Duodenal mucosa (tissue), 2 donors: ENCODE measurements at regions not wholly inside any gene's neighbourhood (a gene's known extent, or its start where the extent isn't known, plus 50 kb on each side); places are given as distances from the start of the nearest gene placed in this dataset.
"Not testable (repeated sequence)": the region's sequence is repeated elsewhere in the genome, so short reads cannot be mapped to it uniquely, and the experiment has no call there.

Experiments used
- H3K27ac ChIP-seq: one replicate; pipeline ENCODE4 v1.7.0; 2013; ENCODE audit warnings: low read depth, low read length
- H3K27me3 ChIP-seq, 2 donors: one replicate each; pipeline ENCODE4 v1.7.0; 2013; ENCODE audit warnings: low read length in 2 of 2, control low read depth in 1 of 2; ENCODE audit not compliant: insufficient read depth in 2 of 2, control insufficient read depth in 1 of 2
- H3K36me3 ChIP-seq, 2 donors: one replicate each; pipeline ENCODE4 v1.7.0; 2013; ENCODE audit warnings: low read length in 2 of 2, control low read depth in 1 of 2; ENCODE audit not compliant: insufficient read depth in 2 of 2, control insufficient read depth in 1 of 2
- H3K4me1 ChIP-seq, 2 donors: one replicate each; pipeline ENCODE4 v1.7.0; 2013; ENCODE audit warnings: low read length in 2 of 2, control low read depth in 1 of 2; ENCODE audit not compliant: insufficient read depth in 2 of 2, control insufficient read depth in 1 of 2
- H3K4me3 ChIP-seq, 2 donors: one replicate each; pipeline ENCODE4 v1.7.0; 2013; ENCODE audit warnings: low read length in 2 of 2, low read depth in 1 of 2
- H3K9ac ChIP-seq, 2 donors: one replicate each; pipeline ENCODE4 v1.7.0; 2013; ENCODE audit warnings: low read length in 2 of 2, low read depth in 1 of 2
- H3K9me3 ChIP-seq, 2 donors: one replicate each; pipeline ENCODE4 v1.7.0; 2013; ENCODE audit warnings: low read length in 2 of 2, control low read depth in 1 of 2; ENCODE audit not compliant: control insufficient read depth in 1 of 2

GRCh38 chr11:135017296-135017695, 605.3 kb upstream of the B3GAT1 start:
- no peaks in the 10 kb centered on the region for H3K36me3 ChIP-seq
- H3K27ac ChIP-seq, result no peak overlapping the region
- H3K4me3 ChIP-seq, result no peak overlapping the region
- H3K9me3 ChIP-seq, result no peaks in the 10 kb centered on the region
- H3K27me3 ChIP-seq, result no peaks in the 10 kb centered on the region
- no peak overlapping the region for H3K9ac ChIP-seq
- H3K4me1 ChIP-seq, result no peaks in the 10 kb centered on the region

GRCh38 chr11:135015966-135016365, 603.9 kb upstream of the B3GAT1 start:
- no peak overlapping the region for H3K4me3 ChIP-seq
- no peaks in the 10 kb centered on the region for H3K27me3 ChIP-seq
- no peak overlapping the region for H3K9ac ChIP-seq
- H3K4me1 ChIP-seq, result no peaks in the 10 kb centered on the region
- no peak overlapping the region for H3K27ac ChIP-seq
- no peaks in the 10 kb centered on the region for H3K9me3 ChIP-seq
- no peaks in the 10 kb centered on the region for H3K36me3 ChIP-seq

- not testable (repeated sequence) for H3K4me1 ChIP-seq, H3K4me3 ChIP-seq, H3K36me3 ChIP-seq, H3K27ac ChIP-seq, H3K9ac ChIP-seq, H3K9me3 ChIP-seq, H3K27me3 ChIP-seq
Observed at GRCh38 chr11:135011313-135011712, 599.3 kb upstream of the B3GAT1 start.

GRCh38 chr11:135009125-135009524, 597.1 kb upstream of the B3GAT1 start:
- H3K4me3 ChIP-seq, result no peak overlapping the region

GRCh38 chr11:135008412-135008811, 596.4 kb upstream of the B3GAT1 start:
- Histone ChIP-seq H3K36me3 (no peaks in the 10 kb centered on the region), H3K4me3 (no peak overlapping the region), H3K9me3 (no peaks in the 10 kb centered on the region), H3K27me3 (peaks cover 0 to 4% of the 10 kb centered on the region in 2 donors), H3K4me1 (peaks cover 0 to 3% of the 10 kb centered on the region in 2 donors), H3K9ac (no peak overlapping the region), H3K27ac (no peak overlapping the region)

More at GRCh38 chr11:135009125-135009524, 597.1 kb upstream of the B3GAT1 start:
- Histone ChIP-seq H3K27ac (no peak overlapping the region), H3K9ac (no peak overlapping the region), H3K4me1 (peaks cover 0 to 3% of the 10 kb centered on the region in 2 donors), H3K36me3 (no peaks in the 10 kb centered on the region), H3K9me3 (no peaks in the 10 kb centered on the region), H3K27me3 (peaks cover 0 to 4% of the 10 kb centered on the region in 2 donors)

GRCh38 chr11:135008001-135008405, 596.0 kb upstream of the B3GAT1 start:
- Histone ChIP-seq H3K4me1 (peaks cover 0 to 3% of the 10 kb centered on the region in 2 donors), H3K36me3 (no peaks in the 10 kb centered on the region), H3K9me3 (no peaks in the 10 kb centered on the region), H3K27ac (no peak overlapping the region), H3K4me3 (no peak overlapping the region), H3K9ac (no peak overlapping the region), H3K27me3 (peaks cover 0 to 4% of the 10 kb centered on the region in 2 donors)

GRCh38 chr11:135006800-135007199, 594.8 kb upstream of the B3GAT1 start:
- H3K4me3 ChIP-seq, result no peak overlapping the region
- no peak overlapping the region for H3K27ac ChIP-seq
- H3K4me1 ChIP-seq, result peaks cover 0 to 3% of the 10 kb centered on the region in 2 donors
- H3K9me3 ChIP-seq, result no peaks in the 10 kb centered on the region
- H3K27me3 ChIP-seq, result peaks cover 0 to 4% of the 10 kb centered on the region in 2 donors
- no peak overlapping the region for H3K9ac ChIP-seq
- no peaks in the 10 kb centered on the region for H3K36me3 ChIP-seq

- peaks cover 0 to 3% of the 10 kb centered on the region in 2 donors for H3K4me1 ChIP-seq
- H3K27ac ChIP-seq, result no peak overlapping the region
- H3K4me3 ChIP-seq, result no peak overlapping the region
- H3K9ac ChIP-seq, result no peak overlapping the region
- H3K9me3 ChIP-seq, result no peaks in the 10 kb centered on the region
- no peaks in the 10 kb centered on the region for H3K36me3 ChIP-seq
- peaks cover 0 to 4% of the 10 kb centered on the region in 2 donors for H3K27me3 ChIP-seq
Observed at GRCh38 chr11:135004495-135004894, 592.5 kb upstream of the B3GAT1 start.

- Histone ChIP-seq H3K9me3 (no peaks in the 10 kb centered on the region), H3K4me3 (no peak overlapping the region), H3K9ac (no peak overlapping the region), H3K4me1 (no peaks in the 10 kb centered on the region), H3K36me3 (no peaks in the 10 kb centered on the region), H3K27me3 (peaks cover 0 to 4% of the 10 kb centered on the region in 2 donors), H3K27ac (no peak overlapping the region)
Observed at GRCh38 chr11:135002236-135002635, 590.2 kb upstream of the B3GAT1 start.

GRCh38 chr11:135001581-135001980, 589.5 kb upstream of the B3GAT1 start:
- H3K9ac ChIP-seq, result no peak overlapping the region
- H3K9me3 ChIP-seq, result no peaks in the 10 kb centered on the region
- no peak overlapping the region for H3K4me3 ChIP-seq
- H3K36me3 ChIP-seq, result no peaks in the 10 kb centered on the region
- no peak overlapping the region for H3K27ac ChIP-seq
- H3K27me3 ChIP-seq, result peaks cover 0 to under 1% of the 10 kb centered on the region in 2 donors
- H3K4me1 ChIP-seq, result no peaks in the 10 kb centered on the region

- H3K4me3 ChIP-seq, H3K36me3 ChIP-seq, H3K4me1 ChIP-seq, H3K9me3 ChIP-seq, H3K27ac ChIP-seq, H3K9ac ChIP-seq, H3K27me3 ChIP-seq: not testable (repeated sequence)
Observed at GRCh38 chr11:135001065-135001464, 589.0 kb upstream of the B3GAT1 start.
